NOMO-1 treated with dmso at 0.1 percent for 144 hours (cell line): ENCODE measurements at regions not wholly inside any gene's neighbourhood (a gene's known extent, or its start where the extent isn't known, plus 50 kb on each side); places are given as distances from the start of the nearest gene placed in this dataset.

ENCODE experiments used
- DNase-seq: peaks from one replicate; lab custom pipeline; 2025; ENCODE audit not compliant: unreplicated experiment; lab: John Stamatoyannopoulos, UW

DNA sequence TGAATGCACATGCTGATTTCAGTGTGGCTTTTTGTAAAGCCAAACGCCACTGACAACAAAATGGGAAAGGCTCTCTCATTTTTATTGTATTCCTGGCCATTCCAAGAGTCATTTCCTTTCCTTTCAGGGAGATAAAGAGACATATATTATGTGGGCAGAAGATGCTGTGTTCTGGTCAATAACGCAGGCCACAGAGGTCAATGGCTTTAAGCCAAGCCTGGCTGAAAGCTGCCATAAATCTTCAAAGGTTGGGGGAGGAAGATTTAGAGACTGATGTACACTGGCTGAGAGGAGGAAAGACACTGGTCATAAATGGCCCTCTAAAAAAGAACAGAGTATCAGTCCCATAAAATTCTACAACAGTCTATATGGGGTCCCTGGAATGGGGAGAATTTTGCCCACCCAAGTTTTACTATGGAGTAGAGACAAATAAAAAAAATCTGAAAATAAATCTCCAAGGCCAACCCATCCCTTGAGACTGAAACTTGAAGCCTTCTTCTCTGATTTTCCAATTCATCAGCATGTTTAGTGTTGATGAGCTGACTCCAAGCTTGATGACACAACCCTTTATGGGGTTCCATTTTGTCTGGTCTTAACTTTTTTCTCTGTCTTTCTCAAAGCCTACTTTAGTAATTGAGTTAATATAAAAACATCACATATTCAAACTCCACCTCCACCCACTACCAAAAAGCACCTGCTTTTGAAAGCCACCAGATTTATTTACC lies 152.1 kb upstream of the SLC24A2 start:
- DNase-seq, result no peak

DNA sequence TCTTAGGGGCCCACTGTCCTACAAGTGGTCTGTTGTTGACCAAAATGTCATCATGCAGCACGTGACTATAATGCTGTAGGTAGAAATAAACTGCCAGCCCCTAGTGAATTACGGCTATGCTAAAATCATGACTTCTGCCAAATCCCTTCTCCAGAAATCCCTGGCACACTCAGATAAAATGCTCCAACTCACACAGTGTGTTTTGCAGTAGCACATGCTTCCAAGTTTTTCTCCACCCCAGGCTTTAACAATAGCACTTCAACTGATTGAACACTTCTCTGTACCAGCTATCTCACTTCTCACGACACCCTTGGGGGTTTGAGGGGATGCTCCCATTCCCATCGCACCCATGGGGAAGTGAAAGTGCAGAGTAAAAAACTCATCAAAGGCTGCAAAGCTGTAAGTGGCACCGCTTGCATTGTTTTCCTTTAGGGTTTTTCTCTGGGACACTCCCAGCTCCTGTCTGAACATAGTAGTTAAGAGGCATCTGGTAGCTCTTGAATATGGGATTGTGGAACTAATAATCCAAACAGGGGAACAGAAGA lies 151.0 kb upstream of the SLC24A2 start:
- DNase-seq, result no peak

DNA sequence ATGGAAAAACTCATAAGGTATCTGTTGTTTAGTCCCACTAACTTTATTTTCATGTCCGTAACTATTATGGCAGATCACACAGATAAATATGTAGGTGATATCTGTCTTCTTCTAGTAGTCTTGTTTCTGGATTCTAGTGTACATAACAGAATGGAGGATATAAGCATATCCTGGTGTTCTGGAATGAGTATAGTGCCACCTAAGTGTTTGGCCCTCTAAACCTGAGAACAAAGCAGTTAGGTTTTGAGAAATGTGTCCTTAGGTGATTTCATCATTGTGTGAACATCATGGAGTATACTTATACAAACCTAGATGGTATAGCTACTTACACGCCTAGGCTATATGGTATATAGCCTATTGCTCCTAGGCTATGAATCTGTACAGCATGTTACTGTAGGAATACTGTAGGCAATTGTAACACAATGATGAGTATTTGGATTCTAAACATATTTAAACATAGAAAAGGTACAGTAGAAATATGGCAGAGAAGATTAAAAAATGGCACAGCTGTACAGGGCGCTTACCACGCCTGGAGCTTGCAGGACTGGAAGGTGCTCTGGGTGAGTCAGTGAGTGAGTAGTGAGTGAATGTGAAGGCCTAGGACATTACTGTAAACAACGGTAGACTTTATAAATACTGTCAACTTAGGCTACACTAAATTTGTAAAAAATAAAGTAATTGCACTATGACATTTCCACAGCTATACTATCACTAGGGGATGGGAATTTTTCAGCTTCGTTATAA lies 150.3 kb upstream of the SLC24A2 start:
- no peak for DNase-seq

DNA sequence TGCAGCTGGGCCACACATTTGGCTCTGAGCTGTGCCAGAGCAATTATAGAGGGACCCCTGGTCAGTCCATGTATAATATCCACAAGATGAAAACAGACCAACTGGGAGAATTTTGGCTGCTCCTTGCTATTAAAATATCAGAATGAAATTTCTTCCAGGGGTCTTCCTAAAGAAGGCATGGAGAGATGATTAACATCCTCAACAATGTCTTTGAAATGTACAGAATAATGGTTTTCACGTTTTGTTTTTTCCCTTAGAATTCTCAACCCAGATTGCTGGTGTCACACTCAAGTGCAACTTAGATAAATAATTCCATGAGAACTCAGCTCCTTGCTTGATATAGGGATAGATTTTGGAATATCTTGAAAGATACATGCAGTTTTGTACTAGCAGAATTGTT lies 148.3 kb upstream of the SLC24A2 start:
- DNase-seq, result no peak

DNA sequence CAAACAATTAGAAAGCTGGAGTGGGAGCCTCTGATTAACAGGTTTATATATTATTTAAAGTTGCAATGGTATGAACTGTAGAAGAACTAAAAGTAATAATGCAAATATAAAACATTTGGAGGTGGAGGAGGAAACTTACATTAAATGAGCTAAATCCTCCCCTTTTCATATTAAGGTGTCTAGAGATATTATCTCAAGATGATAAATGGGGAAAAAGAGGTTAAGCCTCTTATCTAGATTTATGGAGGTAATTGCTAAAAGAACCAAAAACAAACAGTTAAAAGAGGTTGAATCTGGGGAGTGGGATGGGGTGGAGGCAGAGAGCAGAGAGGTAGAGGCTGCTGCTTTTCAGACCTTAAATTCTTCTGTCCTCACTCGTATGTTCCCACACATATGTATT lies 147.8 kb upstream of the SLC24A2 start:
- DNase-seq, result no peak

DNA sequence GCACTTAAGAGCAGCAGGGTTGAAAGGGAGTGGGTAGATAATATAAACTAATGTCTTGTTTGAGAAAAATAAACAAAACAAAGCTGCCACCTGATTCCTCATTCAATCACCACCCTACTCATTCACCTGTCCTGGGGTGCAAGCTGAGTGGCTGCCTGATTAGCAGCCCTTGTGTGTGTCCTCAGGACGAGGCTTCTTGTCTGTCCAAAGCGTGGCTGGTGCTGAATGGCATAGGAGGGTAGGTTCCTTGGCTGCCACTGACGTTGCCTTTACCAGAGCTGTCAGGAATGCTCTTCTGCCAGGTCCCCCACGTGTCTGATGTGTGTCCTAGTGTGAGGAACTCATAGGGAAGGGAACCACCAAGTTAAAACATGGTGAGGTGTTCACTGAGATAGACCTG lies 146.6 kb upstream of the SLC24A2 start:
- no peak for DNase-seq

DNA sequence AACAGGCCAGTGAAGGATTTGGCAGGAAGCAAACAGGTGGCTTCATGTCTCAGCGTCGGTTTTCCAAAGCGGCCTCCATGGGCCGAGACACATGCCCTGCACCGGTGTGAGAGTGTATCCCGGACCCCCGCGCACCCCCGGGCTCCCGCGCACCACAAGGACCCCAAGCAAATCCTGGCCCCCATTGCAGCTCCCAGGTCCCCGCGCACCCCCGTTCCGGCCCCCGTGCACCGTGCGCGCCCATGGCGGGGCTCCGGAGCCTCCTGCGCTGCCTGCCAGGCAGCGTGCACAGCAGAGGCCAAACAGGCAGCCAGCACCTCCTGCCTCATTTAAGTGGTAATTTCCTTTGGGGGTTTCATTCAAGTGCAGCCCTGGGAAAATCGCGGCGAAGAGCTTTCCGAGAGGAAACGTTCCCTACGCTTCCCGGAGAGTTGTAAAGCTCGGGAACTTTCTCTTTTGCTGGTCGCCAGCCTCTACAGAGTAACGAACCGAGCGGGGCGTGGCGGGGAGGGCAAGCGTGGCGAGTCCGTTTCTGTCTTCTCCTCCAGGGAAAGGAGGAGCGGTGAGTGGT lies 145.5 kb upstream of the SLC24A2 start:
- no peak for DNase-seq

DNA sequence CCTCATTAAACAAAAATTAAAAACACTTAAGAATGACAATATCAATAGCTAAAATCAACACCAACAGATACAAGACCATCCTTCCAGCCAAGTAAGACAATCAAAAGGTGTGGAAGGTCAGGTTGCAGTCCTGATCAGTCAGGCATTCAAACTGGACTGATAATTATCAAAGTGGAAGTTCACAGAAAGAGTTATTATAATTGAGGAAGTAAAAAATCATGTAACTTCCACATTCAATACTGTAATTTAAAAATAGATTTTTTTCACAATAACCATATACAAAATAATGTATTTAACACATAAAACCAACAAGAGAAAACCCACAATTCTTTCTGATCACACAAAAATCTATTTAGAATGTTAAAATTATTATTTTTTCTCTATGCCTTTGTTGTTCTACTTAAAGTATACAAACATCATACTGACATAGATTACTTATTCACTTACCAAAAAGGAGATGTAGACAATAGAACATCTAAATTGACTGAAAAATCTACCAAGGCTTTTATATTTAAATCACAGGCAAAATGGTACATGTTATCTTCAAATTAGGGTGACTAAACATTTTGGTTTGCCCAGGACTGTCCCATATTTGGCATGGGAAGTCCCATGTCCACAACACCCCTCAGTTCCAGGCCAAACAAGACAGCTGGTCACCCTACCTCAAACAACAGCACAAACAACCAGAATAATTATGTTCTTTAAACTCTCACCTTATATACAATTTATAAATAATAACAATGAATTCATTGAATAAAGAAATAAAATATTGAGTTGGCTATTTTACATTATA lies 142.5 kb upstream of the SLC24A2 start:
- no peak for DNase-seq

DNA sequence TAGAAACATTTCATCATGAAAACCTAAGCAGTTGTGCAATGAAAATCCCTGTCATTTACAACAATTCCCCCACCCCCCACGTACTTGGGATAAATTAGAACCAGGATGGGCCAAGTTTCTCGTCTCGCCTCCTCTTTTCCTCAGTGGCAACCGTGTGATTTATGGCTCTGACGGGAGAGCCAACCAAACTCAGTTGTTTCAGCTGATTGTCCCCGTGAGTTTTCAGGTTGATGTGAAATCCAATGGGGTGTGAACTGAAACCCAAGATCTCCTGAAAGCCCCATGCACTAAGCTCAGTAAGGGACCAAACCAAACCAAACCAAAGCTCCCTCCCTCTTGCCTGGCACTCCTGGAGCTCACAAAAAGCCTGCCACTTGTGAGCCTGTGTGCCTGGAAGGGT lies 138.7 kb upstream of the SLC24A2 start:
- DNase-seq, result no peak

DNA sequence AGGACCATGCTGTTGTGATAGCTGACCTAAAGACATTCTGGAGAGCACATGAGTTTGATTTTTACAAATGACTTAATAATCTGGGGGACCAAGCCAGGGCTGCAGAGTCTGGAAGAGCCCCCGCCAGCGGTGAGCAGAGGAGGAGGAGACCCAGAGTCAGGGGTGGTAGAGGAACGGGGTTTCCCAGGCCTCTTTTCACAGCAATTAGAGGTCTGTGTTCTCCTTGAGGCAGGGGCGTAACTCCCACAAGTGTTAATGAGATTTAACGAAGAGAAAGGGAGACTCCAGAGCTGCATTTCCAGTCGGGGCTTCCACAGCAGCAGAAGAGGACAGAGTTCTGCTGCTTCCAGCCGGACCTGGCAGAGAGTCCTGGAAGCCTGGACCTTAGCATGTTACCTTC lies 137.9 kb upstream of the SLC24A2 start:
- DNase-seq, result no peak

DNA sequence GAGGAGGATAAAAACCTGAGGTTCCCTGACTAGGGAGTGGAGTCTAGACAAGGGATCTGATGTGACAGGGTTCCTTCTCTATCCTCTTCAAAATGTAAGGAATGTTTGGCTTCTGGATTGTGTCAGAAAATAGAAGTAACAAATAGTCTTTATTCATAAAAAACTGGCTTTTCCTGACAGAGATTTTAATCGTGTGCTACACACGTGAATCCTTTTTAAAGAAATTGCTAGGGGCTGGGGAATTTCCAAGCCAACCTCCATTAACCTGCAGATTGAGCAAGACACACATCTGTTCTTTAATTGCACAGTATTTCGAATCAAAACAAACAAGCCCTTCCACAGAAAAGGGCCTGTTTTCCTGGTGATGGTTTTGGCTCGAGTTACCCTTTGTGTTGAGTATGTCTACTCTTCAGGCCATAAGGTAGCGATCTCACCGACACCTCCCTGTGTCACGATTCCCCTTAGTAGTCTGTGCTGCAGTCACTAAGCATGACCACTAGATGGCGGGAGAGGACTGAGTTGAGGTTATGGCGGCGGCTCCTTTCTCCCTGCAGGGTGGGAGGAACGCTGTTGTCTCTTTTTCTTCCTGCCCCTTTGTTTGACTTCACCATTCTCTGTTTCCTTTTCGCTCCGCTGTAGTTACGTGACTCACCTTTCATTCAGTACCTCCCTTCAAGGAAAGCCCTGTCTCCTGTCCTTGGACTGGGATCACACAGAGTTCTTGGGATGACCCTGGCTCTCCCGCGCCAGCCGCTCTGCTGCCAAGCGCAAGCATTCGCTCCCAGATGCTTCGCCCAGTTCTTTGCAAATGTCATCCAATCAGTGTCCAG lies 137.1 kb upstream of the SLC24A2 start:
- no peak for DNase-seq

DNA sequence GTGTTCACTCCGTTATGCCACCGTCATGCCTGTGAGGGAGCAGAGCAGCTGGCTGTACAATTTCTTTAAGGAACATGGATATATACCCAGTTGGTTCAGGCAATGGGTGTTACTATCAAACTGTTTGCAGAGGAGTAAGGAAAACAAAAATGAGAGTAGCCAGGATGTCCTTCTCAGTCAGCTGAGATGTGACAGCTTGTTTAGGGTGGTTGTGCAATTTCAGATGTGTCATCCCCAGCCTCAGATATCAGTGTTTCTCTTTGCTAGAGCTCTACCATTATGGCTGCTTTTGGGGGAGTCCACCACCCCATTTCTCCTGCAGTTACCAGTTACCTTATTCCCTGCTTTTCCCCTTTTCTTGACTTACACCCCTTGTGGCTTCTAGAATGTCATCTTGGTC lies 135.2 kb upstream of the SLC24A2 start:
- no peak for DNase-seq

DNA sequence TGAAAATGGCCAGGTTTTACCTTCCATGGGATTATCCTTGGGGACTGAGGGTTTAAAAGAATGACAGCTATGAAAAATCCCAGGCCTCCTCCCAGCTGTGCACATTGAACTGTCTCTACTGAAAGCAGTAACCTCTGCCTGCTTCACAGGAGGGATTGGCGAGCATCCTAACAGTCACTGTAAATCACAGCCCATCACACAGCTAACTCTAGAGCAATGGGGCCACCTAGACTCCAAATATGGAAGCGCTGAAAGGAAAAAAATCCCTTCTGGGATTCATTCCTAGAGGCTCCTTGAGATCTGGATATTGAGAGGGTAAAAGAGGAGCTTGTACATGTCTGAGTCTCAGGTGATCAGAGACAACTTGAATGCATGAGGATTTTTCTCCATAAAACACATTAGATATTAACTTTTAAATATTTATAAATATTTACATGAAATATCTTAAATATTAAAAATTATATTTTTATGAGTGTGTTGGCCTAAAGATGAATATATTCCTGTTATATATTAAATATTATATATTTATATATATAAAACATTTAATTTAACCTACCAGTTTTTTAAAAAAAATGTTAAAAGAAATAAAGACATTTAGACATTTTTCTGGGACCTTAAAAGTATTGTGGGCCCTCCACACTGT lies 133.8 kb upstream of the SLC24A2 start:
- DNase-seq, result no peak

DNA sequence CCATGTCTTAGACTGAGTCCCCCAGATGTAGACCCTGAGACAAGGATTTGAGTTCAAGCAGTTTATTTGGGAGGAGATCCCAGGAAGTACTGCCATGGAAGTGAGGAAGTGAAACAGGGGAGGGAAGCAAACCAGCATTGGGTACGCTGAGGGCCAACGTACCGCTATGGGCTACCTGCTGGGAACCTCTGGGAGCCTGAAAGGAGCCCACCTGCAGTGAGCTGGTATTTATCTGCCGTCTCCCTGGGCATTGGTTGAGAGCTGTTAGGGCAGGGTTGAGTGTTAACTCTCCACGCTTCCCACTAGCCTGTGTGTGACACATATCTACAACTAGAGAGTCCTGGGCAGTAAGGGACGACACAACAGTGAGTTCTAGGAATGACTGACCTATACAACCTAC lies 131.6 kb upstream of the SLC24A2 start:
- DNase-seq, result no peak

DNA sequence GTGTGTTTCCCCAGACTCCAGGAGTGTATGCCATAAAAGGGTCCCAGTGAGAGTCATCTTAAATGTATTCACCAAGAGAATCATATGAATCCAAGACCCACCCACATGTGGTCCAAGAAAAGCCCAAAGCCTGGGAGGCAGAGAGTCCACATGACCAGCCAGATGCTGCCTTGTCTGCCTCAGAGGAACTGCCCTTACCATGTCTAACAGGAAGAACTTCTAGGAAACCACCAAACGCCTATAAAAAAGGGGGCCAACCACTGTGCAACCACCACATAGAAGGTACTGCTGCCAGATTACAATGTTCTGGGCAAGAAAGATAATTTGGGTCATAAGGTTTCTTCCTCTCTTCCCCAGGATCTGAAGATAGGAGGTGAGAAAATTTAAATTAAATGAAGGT lies 129.8 kb upstream of the SLC24A2 start:
- DNase-seq, result no peak

DNA sequence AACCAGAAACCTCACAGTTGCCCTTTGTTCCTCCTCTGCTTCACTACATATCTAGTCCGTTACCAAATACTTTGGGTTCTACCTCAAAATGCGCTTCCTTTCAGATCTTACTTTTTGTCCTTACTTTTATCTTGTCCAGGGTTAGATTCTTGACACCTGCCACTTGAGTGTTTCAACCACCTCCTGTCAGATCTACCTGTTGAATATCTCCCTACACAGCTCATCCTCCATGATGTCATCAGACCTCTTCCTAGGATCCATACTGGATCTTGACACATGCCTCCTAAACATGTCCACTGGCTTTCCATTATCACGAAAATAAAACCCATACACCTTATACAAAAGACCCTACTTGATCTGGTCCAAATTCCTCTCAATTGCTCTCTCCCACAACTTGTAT lies 125.2 kb upstream of the SLC24A2 start:
- DNase-seq, result no peak

DNA sequence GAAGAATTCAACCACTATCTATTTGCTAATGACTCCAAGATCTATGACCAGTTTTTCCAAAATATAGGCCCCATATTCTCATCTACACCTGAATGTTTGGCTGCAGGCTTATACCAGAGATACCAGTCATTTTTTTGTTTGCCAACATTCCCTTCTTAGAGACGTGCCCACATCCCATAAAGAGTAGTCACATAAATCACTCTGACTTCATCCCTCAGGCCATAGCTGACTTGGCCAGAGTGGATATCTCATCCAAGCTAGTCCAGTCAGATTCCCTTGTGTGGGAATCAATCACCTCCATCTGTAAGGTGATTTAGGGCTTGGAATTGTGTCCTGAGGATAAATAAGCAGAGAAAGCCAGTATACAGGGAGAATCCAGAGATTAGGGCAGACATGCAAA lies 124.3 kb upstream of the SLC24A2 start:
- DNase-seq, result no peak

DNA sequence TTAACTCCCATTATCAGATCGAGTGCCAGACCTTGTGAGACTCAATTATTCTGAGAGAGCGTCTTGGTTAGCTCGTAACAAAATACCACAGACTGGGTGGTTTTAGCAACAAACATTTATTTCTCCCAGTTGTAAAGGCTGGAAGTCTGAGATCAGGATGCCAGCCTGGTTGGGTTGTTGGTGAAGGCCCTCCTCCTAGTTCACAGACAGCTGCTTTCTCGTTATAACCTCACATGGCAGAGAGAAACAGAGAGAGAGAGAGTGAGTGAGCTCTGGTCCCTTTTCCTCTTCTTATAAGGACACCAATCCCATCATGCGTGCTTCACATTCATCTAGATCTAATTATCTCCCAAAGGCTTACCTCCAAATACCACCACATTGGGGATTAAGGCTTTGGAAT lies 114.2 kb upstream of the SLC24A2 start:
- DNase-seq, result no peak

DNA sequence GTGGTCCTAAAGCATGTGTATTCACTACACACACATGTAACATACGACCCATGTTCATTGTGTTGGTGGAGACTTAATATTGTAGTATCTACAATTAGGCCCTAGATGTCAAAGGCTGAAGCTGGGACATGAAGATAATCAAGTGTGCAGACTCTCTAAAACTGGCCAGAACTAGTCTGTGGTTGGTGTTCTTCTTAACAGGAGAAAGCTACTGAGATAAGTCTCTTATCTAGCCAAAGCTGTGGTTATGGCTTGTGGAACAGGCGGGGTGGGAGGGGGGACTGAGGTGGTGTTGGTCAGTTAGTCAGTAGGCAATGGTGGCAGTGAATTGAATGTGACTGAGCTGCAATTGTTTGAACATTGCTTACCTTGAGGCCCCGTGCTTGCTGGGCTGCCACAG lies 112.7 kb upstream of the SLC24A2 start:
- DNase-seq, result no peak

DNA sequence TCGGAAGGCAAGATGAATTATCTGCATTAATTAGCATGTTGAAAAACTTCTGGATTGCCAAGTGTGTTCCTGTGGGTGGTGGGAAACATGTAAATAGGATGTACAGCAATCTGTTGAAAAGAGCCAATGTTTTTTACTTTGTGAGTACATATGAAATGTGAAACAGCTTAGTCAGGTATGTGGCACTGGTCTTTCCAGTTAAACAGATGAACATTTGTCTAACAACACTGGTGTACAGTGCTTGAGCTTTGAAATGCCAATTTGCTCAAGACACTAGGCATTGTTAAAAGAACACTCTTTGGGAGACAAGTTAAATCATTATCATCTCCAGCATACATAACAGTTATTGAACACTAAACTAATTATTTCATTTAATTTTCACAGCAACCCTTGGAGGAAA lies 107.3 kb upstream of the SLC24A2 start:
- no peak for DNase-seq
